OCI-LY7 (cell line): ENCODE measurements at regions not wholly inside any gene's neighbourhood (a gene's known extent, or its start where the extent isn't known, plus 50 kb on each side); places are given as distances from the start of the nearest gene placed in this dataset.

ENCODE experiments used
- CTCF ChIP-seq: fragments of 200-600 bp; sonication (generic); conservative IDR thresholded peaks from 2 replicates; pipeline ENCODE4 v1.5.1; 2014; ENCODE audit warnings: mild to moderate bottlenecking, antibody characterized with exemption, low read length, moderate library complexity, mixed read lengths
- EZH2phosphoT487 ChIP-seq: fragments of 200-600 bp; sonication (generic); IDR thresholded peaks from 2 replicates; pipeline ENCODE4 v1.6.1; 2018; ENCODE audit warnings: low read depth, borderline replicate concordance, mild to moderate bottlenecking, mixed run types, antibody characterized with exemption, low read length, moderate library complexity, mixed read lengths

- TF ChIP-seq CTCF (no peak), EZH2phosphoT487 (no peak)
Measured at GRCh38 chr4:28536124-28536523, 1675.5 kb downstream of the STIM2 start.
